Stimulated activated naive B cell treated with anti-CD40 and anti-IgM and Interleukin-4, amounts not matched to agents 10 μg/mL and 1 μg/mL and 100 μg/mL, for 72 hours (primary cell): ENCODE measurements at regions not wholly inside any gene's neighbourhood (a gene's known extent, or its start where the extent isn't known, plus 50 kb on each side); places are given as distances from the start of the nearest gene placed in this dataset.

Source experiments
- ATAC-seq, 2 donors: fragments of 150-1000 bp; cut with Tn5 transposase; replicated peaks; 2 replicates each; pipeline ENCODE4 v1.10.0; 2021; ENCODE audit warnings: moderate library complexity in 1 of 2
- DNase-seq: peaks from one replicate; pipeline ENCODE4 v3.0.0; 2021
- H3K27ac Mint-ChIP-seq: one replicate; pipeline ENCODE4 v1.8.0; 2022; ENCODE audit warnings: mild to moderate bottlenecking, mixed read lengths
- H3K27me3 Mint-ChIP-seq, 2 donors: one replicate each; pipeline ENCODE4 v1.8.0; 2022; ENCODE audit warnings: mixed read lengths in 2 of 2
- H3K36me3 Mint-ChIP-seq, 2 donors: one replicate each; pipeline ENCODE4 v1.8.0; 2022; ENCODE audit warnings: mixed read lengths in 2 of 2, mild to moderate bottlenecking in 1 of 2
- H3K4me1 Mint-ChIP-seq, 2 donors: one replicate each; pipeline ENCODE4 v1.8.0; 2022; ENCODE audit warnings: mixed read lengths in 2 of 2, mild to moderate bottlenecking in 1 of 2
- H3K4me3 Mint-ChIP-seq, 2 donors: one replicate each; pipeline ENCODE4 v1.8.0; 2022; ENCODE audit warnings: mild to moderate bottlenecking in 2 of 2, mixed read lengths in 2 of 2, moderate library complexity in 1 of 2
- H3K9me3 Mint-ChIP-seq, 2 donors: one replicate each; pipeline ENCODE4 v1.8.0; 2022; ENCODE audit warnings: mixed read lengths in 2 of 2, mild to moderate bottlenecking in 1 of 2

DNA sequence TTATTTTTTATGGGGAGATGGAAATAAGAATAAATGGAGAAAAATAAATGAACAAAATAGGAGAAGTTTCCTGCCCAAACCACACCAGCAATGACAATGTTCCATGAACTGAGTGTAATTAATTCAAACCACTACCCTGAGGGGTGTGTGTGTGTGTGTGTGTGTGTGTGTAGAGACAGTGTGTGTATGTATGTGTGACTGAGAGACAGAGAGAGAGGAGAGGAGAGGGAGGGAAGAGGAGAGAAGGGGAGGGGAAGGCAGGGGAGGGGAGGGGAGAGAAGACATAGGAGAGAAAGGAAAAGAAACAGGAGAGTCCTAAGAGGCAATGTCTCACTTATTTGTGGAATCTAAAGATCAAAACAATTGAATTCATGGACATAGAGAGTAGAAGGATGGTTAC, 65.0 kb upstream of the POU2AF1 start:
- no peak overlapping the region for H3K4me3 Mint-ChIP-seq
- no peaks in the 10 kb centered on the region for H3K36me3 Mint-ChIP-seq
- no peak overlapping the region for H3K27ac Mint-ChIP-seq
- DNase-seq (no peak), ATAC-seq (no peak)
- H3K9me3 Mint-ChIP-seq: no peaks in the 10 kb centered on the region
- peaks cover 15 to 31% of the 10 kb centered on the region in 2 donors for H3K4me1 Mint-ChIP-seq
- peaks cover 5 to 17% of the 10 kb centered on the region in 2 donors for H3K27me3 Mint-ChIP-seq

GRCh38 chr11:111443640-111444039, 64.6 kb upstream of the POU2AF1 start:
- H3K27me3 Mint-ChIP-seq: peaks cover 7 to 21% of the 10 kb centered on the region in 2 donors
- H3K9me3 Mint-ChIP-seq: no peaks in the 10 kb centered on the region
- H3K27ac Mint-ChIP-seq: no peak overlapping the region
- peaks cover 17 to 35% of the 10 kb centered on the region in 2 donors for H3K4me1 Mint-ChIP-seq
- H3K4me3 Mint-ChIP-seq: no peak overlapping the region
- DNase-seq (no peak), ATAC-seq (no peak)
- H3K36me3 Mint-ChIP-seq: no peaks in the 10 kb centered on the region

DNA sequence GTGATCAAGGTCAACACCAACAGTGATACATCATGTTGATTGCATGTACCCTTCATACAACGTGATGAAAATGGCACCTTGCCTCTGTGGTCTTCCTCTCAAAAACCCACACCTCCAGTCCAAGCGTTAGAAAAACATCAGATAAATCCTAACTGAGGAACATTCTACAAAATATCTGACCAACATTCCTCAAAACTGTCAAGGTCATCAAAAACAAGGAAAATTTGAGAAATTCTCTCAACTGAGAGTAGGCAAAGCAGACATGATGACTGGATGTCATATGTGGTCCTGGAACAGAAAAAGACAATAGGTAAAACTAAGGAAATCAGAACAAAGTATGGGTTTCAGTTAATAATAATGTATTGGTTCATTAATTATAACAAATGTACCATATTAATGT, 64.0 kb upstream of the POU2AF1 start:
- no peaks in the 10 kb centered on the region for H3K9me3 Mint-ChIP-seq
- H3K4me3 Mint-ChIP-seq: no peak overlapping the region
- peaks cover 17 to 39% of the 10 kb centered on the region in 2 donors for H3K4me1 Mint-ChIP-seq
- peaks cover 12 to 27% of the 10 kb centered on the region in 2 donors for H3K27me3 Mint-ChIP-seq
- H3K27ac Mint-ChIP-seq: no peak overlapping the region
- no peaks in the 10 kb centered on the region for H3K36me3 Mint-ChIP-seq
- ATAC-seq (no peak), DNase-seq (no peak)

DNA sequence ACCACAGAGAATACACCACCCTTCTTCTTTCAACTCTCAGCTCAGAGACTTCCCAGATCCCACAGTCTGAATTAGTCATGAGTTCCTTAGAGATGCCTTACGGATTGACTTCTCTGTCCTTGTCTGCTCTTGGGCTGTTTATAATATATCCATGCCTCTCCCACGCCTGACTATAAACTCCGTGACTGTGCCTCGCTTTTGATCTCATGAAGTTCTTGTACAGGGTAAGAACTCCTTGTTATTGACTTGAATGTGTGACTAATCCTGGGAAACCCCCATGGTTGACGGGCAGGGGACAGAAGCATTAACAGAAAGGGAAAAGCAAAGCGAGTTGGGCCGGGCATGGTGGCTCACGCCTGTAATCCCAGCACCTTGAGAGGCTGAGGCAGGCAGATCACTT, 62.4 kb upstream of the POU2AF1 start:
- DNase-seq (no peak), ATAC-seq (no peak)
- Mint-ChIP-seq H3K27me3 (peaks cover 12 to 32% of the 10 kb centered on the region in 2 donors), H3K9me3 (no peaks in the 10 kb centered on the region), H3K36me3 (no peaks in the 10 kb centered on the region), H3K27ac (no peak overlapping the region), H3K4me3 (no peak overlapping the region), H3K4me1 (peaks cover 17 to 45% of the 10 kb centered on the region in 2 donors)

- Mint-ChIP-seq H3K4me3 (no peak overlapping the region), H3K27me3 (peaks cover 12 to 32% of the 10 kb centered on the region in 2 donors), H3K9me3 (no peaks in the 10 kb centered on the region), H3K4me1 (peaks cover 13 to 42% of the 10 kb centered on the region in 2 donors), H3K27ac (no peak overlapping the region), H3K36me3 (no peaks in the 10 kb centered on the region)
- DNase-seq (no peak), ATAC-seq (no peak)
Observed at GRCh38 chr11:111440416-111441205, 61.5 kb upstream of the POU2AF1 start.

- Mint-ChIP-seq H3K27ac (no peak overlapping the region), H3K36me3 (no peaks in the 10 kb centered on the region), H3K9me3 (no peaks in the 10 kb centered on the region), H3K27me3 (peaks cover 12 to 32% of the 10 kb centered on the region in 2 donors), H3K4me1 (peaks cover 14 to 48% of the 10 kb centered on the region in 2 donors), H3K4me3 (no peak overlapping the region)
- no peak for DNase-seq
- ATAC-seq: no peak
Observed at GRCh38 chr11:111439901-111440300, 60.8 kb upstream of the POU2AF1 start.

DNA sequence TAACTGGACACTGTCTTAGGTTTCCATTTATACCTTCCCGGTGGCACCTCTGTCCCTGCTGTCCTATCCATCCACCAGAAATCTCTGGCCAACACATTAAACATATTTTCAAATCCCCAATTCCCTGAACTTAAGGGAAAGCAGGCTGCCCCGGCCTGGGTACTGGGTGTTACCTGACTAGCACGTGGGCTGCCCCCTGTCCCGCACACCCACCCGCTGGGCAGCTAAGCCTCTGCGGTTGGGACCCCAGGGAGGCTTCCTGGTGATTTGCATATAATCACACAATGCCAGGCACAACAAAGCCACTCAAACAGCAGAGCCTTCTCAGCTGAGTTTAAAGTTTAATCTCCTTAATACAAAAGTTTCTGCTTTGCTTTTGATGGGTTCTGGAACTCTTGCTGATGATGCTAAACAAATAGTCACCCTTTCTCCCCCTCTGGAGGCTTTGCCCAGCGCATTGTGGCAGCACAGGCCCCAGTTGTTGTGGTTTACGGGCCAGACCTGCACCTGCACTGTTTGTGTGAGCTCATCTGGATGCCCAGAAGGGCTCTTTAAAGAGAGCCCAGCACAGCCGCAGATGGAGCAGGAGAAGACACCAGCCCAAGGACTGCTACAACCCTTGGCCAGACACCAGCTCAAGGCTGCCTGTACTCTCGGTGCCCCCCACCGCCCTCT, 59.9 kb upstream of the POU2AF1 start:
- H3K4me1 Mint-ChIP-seq: peaks cover 14 to 48% of the 10 kb centered on the region in 2 donors
- ATAC-seq (peak; percentile 30 to 38), DNase-seq (no peak)
- no peak overlapping the region for H3K4me3 Mint-ChIP-seq
- no peaks in the 10 kb centered on the region for H3K36me3 Mint-ChIP-seq
- H3K9me3 Mint-ChIP-seq: no peaks in the 10 kb centered on the region
- peak overlapping the region; percentile 28 for H3K27ac Mint-ChIP-seq
- H3K27me3 Mint-ChIP-seq: peaks cover 12 to 32% of the 10 kb centered on the region in 2 donors

DNA sequence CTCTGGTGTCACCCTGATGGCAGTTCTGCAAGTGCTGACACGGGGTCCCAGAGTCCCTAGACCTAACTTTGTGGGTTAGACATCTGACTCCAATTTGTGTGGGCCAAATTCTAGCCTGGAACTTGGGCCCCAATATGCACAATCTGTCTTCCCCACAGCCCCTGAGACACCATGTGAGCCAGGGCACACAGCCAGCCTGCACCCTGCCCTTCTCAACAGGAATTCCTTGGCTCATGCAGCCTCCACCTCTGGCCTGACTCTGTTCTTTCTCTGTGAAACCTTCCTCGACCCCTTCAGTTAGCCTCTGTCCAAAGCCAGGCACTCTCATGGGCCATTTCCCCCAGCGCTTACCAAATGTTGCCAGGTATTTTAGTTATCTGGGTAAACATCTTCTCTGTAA, 59.1 kb upstream of the POU2AF1 start:
- Mint-ChIP-seq H3K4me1 (peaks cover 14 to 48% of the 10 kb centered on the region in 2 donors), H3K4me3 (no peak overlapping the region), H3K27me3 (peaks cover 12 to 32% of the 10 kb centered on the region in 2 donors), H3K36me3 (no peaks in the 10 kb centered on the region), H3K9me3 (no peaks in the 10 kb centered on the region), H3K27ac (no peak overlapping the region)
- no peak for DNase-seq
- no peak for ATAC-seq

DNA sequence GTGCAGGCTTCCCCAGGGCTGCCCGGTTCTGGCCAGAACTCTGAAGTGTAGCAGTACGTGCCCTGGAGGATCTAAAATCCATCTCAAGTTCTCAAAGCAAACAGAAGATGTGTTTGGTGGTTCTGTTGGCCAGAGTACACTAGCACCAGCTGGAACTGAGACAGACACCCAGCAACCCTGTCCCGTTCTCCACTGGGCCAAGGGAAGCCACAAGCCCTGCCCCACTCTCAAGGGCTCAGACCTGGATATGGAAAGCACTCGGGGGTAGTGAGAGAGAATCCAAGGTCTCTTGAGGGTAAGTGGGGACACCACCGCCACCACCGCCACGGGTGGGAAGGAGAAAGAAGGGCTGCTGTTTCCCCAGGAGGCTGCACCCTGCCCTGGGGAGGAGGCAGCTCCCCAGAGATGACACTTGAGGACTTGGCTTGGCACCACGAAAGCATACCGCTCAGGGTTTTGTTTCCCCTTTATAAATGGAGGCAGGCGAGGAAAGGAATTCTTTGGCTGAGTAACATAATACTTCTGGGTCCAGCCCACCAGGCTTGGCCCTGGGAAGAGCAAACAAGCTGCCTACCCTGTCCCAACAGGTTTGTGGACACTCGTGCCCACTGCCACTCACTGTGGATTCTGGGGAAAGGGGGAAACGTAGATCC, 56.1 kb upstream of the POU2AF1 start:
- Mint-ChIP-seq H3K36me3 (no peaks in the 10 kb centered on the region), H3K9me3 (no peaks in the 10 kb centered on the region), H3K27me3 (peaks cover 16 to 27% of the 10 kb centered on the region in 2 donors), H3K4me3 (no peak overlapping the region), H3K4me1 (peaks cover 13 to 42% of the 10 kb centered on the region in 2 donors), H3K27ac (no peak overlapping the region)
- no peak for DNase-seq
- ATAC-seq: no peak

DNA sequence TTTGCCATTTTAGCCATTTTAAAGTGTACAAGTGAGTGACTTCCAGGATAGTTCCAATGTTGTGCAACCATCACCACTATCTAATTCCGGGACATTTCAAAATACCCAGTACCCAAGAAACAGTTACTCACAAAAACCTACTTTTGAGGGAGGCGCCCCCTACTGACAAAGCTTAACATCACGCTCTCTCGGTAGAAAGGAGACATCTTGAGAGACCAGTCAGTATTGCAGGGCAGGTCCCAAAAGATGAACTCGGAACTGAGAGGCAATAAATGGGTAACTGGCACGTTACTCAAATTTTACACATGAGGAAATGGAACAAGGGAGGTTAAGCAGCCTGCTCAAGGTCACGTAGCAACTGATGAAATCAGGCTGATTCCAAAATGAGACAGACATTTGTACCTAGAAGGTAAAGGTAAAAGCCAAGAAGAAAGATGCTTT, 50.0 kb upstream of the POU2AF1 start:
- Mint-ChIP-seq H3K27me3 (peaks cover 4 to 5% of the 10 kb centered on the region in 2 donors), H3K27ac (no peak overlapping the region), H3K4me3 (no peak overlapping the region), H3K9me3 (no peaks in the 10 kb centered on the region), H3K4me1 (peaks cover 5 to 6% of the 10 kb centered on the region in 2 donors), H3K36me3 (no peaks in the 10 kb centered on the region)
- peak; percentile 48 for DNase-seq
- ATAC-seq: peak; percentile 74 to 85
